ENCODE measurements at regions not wholly inside any gene's neighbourhood (a gene's known extent, or its start where the extent isn't known, plus 50 kb on each side); places are given as distances from the start of the nearest gene placed in this dataset.
"Not testable (repeated sequence)": the region's sequence is repeated elsewhere in the genome, so short reads cannot be mapped to it uniquely, and the experiment has no call there.

- DNase-seq = no peak
- intact Hi-C loops (cut with DNase I) = no loop called here
These were observed 124.5 kb downstream of the AKAP11 start for GRCh38 chr13:42396501-42396900.

GRCh38 chr13:42396901-42397655 lies 125.1 kb downstream of the AKAP11 start:
- intact Hi-C loops (cut with DNase I) = no loop called here
- DNase-seq = no peak

- intact Hi-C loops (cut with DNase I) = no loop called here
- no peak for DNase-seq
These were observed 126.6 kb downstream of the AKAP11 start for GRCh38 chr13:42398533-42398932.

- DNase-seq = no peak
- intact Hi-C loops (cut with DNase I) = no loop called here
These were observed 128.4 kb downstream of the AKAP11 start for GRCh38 chr13:42400188-42400833.

- intact Hi-C loops (cut with DNase I) = no loop called here
- no peak for DNase-seq
These were observed 129.4 kb downstream of the AKAP11 start for GRCh38 chr13:42401376-42401775.

GRCh38 chr13:42405665-42406390 lies 133.9 kb downstream of the AKAP11 start:
- DNase-seq = peak in 8 of 42 donors; percentile 2 to 38 (median 14)
- intact Hi-C loops (cut with DNase I) = no loop called here

GRCh38 chr13:42409075-42409474 lies 137.1 kb downstream of the AKAP11 start:
- intact Hi-C loops (cut with DNase I) = no loop called here
- no peak for DNase-seq

- intact Hi-C loops (cut with DNase I) = no loop called here
- no peak for DNase-seq
These were observed 137.6 kb downstream of the AKAP11 start for GRCh38 chr13:42409551-42409950.

- intact Hi-C loops (cut with DNase I) = no loop called here
- no peak for DNase-seq
These were observed 141.0 kb downstream of the AKAP11 start for GRCh38 chr13:42412812-42413483.

GRCh38 chr13:42413484-42413815 lies 141.5 kb downstream of the AKAP11 start:
- DNase-seq = peak in 1 of 42 donors; percentile 9
- intact Hi-C loops (cut with DNase I) = no loop called here

GRCh38 chr13:42417626-42418025 lies 145.7 kb downstream of the AKAP11 start:
- DNase-seq = no peak
- intact Hi-C loops (cut with DNase I) = no loop called here

- intact Hi-C loops (cut with DNase I) = no loop called here
These were observed 146.2 kb downstream of the AKAP11 start for GRCh38 chr13:42418184-42418583.

GRCh38 chr13:42420304-42420703 lies 148.4 kb downstream of the AKAP11 start:
- DNase-seq = peak in 39 of 42 donors; percentile 4 to 79 (median 43)
- intact Hi-C loops (cut with DNase I) = no loop called here

More at GRCh38 chr13:42418184-42418583, 146.2 kb downstream of the AKAP11 start:
- DNase-seq = no peak

- DNase-seq = no peak
- intact Hi-C loops (cut with DNase I) = no loop called here
These were observed 150.7 kb downstream of the AKAP11 start for GRCh38 chr13:42422681-42423080.

- DNase-seq = no peak
- intact Hi-C loops (cut with DNase I) = no loop called here
These were observed 149.8 kb upstream of the TNFSF11 start for GRCh38 chr13:42424182-42424581.

GRCh38 chr13:42445354-42445753 lies 128.6 kb upstream of the TNFSF11 start:
- DNase-seq = no peak
- intact Hi-C loops (cut with DNase I) = no loop called here

- intact Hi-C loops (cut with DNase I); DNase-seq: not testable (repeated sequence)
These were observed 127.4 kb upstream of the TNFSF11 start for GRCh38 chr13:42446597-42446996.

GRCh38 chr13:42453091-42453645 lies 120.8 kb upstream of the TNFSF11 start:
- intact Hi-C loops (cut with DNase I) = no loop called here
- DNase-seq = no peak

GRCh38 chr13:42454749-42455148 lies 119.2 kb upstream of the TNFSF11 start:
- intact Hi-C loops (cut with DNase I) = no loop called here
- DNase-seq = no peak

All from head of caudate nucleus (tissue), 42 donors.